Stromal cell of bone marrow (primary cell): ENCODE measurements at regions not wholly inside any gene's neighbourhood (a gene's known extent, or its start where the extent isn't known, plus 50 kb on each side); places are given as distances from the start of the nearest gene placed in this dataset.

ENCODE experiments used
- DNase-seq: peaks from one replicate; pipeline ENCODE4 v3.0.0-alpha.2; 2012; ENCODE audit warnings: low read depth

DNA sequence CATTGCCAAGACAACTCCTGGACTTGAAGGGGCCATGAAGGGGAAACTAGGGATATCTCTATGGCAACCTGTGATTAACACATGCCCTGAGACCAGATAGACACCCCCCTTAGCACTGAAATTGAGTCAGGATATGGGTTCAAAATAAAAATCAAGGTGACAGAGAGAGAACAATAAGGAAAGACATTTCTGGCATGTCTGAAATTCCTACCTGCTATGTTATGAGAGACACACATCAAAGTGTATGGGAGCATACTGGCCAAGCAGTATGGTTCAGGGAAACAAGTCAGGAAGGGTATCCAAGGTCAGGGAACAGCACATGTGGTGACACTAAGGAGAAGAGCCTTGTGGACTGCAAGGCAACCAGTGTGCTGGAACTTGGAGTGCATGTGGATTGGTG, 388.7 kb downstream of the SHQ1 start:
- DNase-seq = no peak

DNA sequence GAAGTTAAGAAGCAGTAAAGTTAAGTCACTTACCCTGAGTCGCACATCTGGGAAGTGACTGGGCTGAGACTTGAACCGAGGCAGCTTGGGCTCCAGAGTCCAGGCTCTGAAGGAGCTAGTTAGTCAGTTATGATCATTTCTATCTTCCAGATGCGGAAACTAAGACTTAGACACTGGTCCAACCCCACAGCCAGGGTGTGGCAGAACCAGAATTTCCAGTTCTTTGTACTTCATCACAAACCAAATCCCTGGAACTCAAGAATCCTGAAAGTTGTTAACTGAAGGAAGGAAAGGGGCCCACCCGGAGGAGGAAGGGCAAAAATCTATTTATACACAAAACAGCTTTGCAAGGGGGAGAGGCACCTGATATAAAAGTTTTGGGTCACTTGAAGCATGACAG, 389.9 kb downstream of the SHQ1 start:
- no peak for DNase-seq

- no peak for DNase-seq
Observed at GRCh38 chr3:72454441-72454840, 393.8 kb downstream of the SHQ1 start.

- no peak for DNase-seq
Observed at GRCh38 chr3:72453706-72454105, 394.5 kb downstream of the SHQ1 start.

DNA sequence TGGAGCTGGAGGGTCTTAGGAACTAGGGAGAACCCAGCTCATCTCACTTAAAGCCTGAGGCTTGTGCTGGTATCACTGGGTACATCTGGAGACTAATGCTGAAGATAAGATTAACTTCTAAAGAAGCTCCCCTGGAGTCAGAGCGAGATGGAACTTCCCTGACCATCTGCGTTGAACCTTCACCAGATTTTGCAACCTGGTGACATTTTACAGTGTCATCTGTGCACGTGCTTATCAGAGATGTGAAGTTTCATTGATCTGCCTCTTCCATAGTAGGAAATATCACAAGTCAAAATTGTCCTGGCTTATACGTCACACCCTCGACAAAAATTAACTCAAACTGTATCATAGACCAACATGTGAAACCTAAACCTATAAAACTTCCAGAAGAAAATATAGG, 395.5 kb downstream of the SHQ1 start:
- no peak for DNase-seq

GRCh38 chr3:72451841-72452240, 396.4 kb downstream of the SHQ1 start:
- DNase-seq = no peak

GRCh38 chr3:72449551-72449950, 398.7 kb downstream of the SHQ1 start:
- peak; percentile 7 for DNase-seq

GRCh38 chr3:72448858-72449257, 399.4 kb downstream of the SHQ1 start:
- DNase-seq = no peak

GRCh38 chr3:72448375-72448823, 399.8 kb downstream of the SHQ1 start:
- DNase-seq = no peak

DNA sequence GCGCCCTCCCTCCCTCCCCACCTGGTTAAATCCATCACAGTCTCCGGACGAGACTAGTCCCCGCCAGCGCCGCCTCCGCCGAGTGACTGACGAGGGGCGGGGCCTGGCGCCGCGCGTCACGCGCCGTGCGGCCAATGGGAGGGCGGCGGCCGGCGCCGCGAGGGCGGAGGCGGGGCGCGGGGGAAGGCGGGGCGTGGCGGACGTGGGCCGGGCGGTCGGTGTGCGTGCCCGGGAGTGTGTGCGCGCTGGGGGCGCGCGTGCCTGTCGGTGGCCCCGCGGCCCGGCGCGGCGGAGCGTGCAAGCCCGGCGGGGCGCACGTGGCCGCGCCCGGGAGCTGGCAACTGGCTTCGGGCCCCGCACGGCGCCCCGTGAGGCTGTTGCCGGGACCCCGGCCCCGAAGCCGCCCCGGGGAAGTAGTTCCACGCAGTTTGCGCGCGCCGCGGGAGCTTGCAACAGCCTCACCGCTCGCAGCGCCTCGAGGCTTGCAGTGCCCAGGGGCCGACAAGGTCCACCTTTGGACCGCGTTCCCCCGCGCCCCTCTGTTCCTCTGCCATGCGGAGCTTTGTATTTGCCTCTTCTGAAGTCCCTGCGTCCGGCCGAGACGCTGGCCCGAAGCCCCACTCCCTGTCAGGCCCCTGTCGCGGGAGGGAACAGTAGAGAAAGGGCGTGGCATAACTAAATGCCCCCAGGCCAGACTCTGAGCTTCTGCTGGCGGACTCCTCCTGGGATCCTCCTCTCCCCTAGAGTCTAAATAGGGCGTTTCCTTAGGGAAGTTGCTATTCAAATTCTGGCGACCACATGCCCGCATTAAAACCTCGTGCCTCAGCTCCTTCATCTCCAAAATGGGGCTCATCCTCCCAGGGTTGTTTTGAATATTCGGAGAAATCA, 400.9 kb downstream of the SHQ1 start:
- DNase-seq = peak; percentile 78

DNA sequence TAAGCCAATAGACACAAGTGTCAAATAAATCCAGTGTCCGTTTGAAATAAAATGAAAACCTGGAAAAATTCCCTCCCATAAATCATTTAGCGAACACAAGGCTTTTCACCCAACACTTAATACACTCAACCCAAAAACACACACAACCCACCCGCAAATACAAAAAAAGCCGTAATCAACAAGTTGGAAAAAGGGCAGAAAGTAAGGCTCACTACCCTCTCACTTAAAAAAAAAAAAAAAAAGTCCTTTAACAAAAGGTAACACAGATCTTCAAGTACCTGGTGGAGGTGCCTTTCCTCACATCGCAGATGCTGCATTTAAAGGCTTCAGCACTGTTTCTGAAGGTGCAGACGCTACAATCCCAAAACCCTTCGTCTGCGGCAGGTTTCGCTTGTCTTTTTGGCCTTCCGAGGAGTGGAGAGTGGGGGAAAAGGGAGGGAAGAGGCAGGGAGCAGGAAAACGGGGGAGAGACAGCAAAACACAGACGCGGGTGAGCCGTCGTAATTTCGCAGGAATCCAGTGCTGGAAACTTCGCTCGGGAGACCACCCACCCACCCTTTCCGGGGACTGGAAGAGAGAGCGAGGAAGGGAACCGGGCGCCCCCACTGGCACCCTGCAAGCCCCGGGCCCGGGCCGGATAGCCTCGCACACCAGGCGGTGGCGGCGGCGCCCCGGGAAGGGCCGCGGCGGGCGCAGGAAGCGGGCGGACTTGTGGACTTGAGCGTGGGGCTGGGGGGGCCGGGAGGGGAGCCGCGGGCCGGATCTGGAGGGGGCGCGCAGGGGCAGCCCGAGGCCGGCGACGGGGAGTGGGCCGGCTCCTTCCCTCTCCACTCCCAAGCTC, 401.8 kb downstream of the SHQ1 start, which contains the start of gene RYBP:
Gene RYBP (minus strand): TSS at position 404 of the 841 bp plus-strand sequence.
- DNase-seq = no peak

DNA sequence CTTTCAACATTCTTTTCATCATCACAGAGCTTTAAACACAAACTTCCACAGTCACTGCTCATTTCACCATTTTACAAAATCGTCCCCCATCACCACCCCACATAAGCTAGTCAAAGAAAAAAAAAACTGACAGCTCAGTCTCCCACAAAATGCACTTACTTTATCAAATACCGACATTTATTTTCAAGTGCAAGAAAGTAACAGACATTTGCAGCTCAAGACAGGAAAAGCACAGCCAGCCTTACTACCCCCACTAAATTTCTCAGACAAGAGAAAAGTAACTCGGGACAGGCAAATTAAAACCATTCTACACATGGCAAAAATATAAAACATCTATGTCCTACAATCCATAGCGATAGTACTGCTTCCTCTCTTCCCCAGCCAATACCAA, 402.4 kb downstream of the SHQ1 start:
- no peak for DNase-seq

- DNase-seq = no peak
Observed at GRCh38 chr3:72444656-72445223, 403.5 kb downstream of the SHQ1 start.

- DNase-seq = no peak
Observed at GRCh38 chr3:72442759-72443158, 405.5 kb downstream of the SHQ1 start.

DNA sequence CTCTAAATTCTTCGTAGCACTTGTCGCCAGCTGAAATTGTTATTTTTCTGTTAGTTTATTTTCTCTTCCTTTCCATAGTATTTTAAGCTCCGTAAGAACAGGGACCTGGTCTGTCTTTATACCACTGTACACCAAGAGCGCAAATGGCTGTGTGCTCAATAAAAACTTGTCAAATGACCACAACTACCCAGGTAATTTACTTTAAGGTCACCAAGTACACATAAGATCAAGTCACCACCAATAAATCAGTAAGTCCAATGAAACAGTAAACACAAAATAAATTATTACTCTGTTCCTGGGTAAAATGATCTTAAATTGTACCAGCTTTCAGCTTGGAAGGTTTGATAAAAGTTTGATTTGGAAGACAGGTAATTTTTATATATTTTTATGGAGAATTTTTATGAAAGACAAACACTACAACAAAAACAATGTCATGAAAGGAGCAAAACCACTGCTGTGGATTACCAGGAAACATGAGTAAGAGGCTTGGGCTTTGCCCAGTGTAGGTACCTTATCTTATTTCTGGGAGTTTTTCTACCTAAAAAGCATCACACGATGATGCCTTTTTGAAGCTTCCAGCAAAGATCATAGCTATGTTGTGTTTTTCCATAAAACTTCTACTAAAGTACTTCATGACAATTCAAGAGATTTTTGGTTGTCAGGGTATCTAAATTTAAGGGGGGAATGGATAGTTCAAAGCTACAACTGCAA, 406.8 kb downstream of the SHQ1 start:
- DNase-seq = no peak

DNA sequence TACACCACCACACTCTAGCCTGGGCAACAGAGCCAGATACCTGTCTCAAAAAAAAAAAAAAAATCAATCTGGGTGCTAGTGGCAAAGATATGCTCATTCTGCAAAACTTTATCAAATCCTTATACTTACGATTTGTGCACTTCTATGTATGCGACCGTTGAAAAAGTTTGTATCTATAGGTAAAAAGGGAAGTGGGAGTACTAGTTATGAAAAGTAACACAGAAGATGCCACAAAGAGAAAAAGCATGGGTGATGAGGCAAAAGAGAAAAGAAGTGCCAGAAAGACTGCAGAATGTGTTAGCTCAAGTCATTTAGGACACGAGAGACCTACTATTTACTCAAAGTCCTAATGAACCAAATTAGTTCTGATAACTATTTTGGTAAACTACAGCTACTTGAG, 407.8 kb downstream of the SHQ1 start:
- DNase-seq = no peak

DNA sequence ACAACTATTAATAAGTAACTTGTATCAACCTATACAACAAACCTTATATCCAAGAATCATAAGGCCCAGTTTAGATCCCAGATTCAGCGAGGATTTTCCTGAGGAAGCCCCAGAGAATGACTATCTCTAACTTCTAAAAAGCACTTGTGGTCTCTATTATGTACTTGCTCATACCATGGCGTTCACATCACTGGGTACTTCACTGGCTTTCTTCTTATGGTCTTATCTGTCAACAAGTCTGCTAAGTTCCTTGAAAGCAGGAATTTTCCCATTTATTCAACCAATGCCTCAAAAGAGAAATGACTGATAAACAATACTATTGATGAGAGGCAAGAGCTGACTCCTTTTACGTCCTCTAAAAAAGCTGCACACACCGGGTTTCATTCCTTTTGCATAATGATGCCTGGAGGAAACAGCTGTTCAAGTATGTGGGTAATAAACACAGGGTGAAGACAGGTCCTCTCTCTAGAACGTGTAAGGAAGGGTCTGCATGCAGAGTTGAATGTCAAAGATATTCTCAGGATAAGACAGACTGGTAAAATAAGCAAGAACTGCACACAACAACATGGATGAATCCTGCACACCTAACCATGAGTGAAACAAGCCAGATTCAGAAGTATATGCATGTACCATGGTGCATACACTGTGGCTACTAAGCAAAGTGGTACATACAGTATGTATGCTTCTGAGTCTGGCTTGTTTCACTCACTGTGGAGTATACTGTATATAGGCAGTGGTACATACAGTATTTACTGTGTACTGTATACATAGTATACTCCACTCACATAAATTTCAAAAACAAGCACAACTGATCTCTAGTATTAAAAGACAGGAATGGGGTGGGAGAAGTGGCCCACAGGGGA, 408.7 kb downstream of the SHQ1 start:
- DNase-seq = no peak

DNA sequence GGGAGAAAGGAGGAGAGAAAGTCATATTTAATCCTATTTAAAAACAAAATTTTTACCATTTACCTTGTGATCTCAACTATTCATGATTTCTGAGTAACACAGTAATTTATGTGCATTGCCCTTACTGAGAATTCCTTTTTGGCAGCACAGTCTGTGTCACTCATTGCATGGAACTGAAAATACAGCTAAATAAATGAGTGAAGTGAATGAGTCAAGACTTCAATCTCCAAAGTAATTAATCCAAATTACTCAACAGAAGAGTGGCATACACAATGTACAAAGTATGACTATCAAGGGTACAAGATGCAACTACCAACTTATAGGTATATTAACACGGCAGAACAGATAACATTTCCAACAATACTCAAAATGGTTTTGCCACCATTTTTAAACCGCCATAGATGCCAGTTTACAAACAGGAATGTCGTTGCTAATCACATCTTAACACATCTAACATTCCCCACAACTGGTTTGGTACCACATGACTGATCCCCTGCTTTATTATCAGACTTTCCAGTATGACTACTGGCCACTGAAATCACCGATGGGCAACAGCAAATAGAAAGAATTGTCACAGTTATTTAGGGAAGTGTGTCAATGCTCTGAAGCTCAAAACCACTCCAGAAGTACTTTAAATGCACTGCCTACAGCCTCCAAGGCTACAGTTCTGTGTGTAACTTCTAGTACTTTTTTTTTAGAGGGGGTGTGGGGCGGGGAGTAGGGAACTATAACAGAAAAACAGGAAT, 410.4 kb downstream of the SHQ1 start:
- DNase-seq = no peak

DNA sequence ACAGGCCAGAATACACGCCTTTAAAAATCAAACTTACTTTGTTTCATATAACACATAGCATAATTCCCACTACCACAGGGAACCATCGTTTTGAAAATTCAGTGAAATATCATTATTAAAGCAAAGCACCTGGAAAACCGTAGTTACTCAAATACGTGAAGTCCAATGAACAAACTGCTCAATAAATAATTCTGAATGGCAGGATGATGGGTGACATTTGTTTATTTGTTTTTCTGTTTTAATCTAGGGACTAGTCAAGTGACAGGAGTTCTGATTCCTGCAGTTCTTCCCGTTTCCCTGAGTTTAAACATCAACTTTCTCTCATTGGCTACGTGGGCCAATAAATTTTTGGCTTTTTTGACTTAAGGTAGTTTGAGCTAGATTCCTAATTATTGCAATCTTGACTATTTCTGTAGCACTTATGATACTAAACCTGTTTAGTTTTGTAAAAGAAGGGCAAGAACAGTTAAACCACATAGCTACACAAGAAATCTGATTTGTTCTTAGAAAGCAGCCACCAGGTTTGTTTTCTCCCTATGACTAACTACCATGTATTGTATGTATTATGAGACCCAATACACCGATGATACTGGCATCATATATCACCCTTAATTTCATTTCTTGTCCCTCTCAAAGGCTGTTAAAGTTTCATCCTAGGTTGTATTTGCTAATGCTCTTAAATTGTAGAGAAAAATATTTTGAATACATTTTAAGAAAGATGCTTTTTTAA, 411.2 kb downstream of the SHQ1 start:
- no peak for DNase-seq

GRCh38 chr3:72434296-72434695, 413.9 kb downstream of the SHQ1 start:
- no peak for DNase-seq
